ENCODE measurements at regions not wholly inside any gene's neighbourhood (a gene's known extent, or its start where the extent isn't known, plus 50 kb on each side); places are given as distances from the start of the nearest gene placed in this dataset.

- Histone ChIP-seq H3K4me3 (no peak overlapping the region), H3K27ac (no peak overlapping the region)
These were observed 510.2 kb upstream of the LCORL start for GRCh38 chr4:18531731-18532130.

- Histone ChIP-seq H3K4me3 (no peak overlapping the region), H3K27ac (no peak overlapping the region)
These were observed 507.9 kb upstream of the LCORL start for GRCh38 chr4:18529482-18529881.

GRCh38 chr4:18524667-18525066, 503.1 kb upstream of the LCORL start:
- H3K4me3 ChIP-seq, result no peak overlapping the region
- H3K27ac ChIP-seq, result no peak overlapping the region

GRCh38 chr4:18518098-18518497, 496.5 kb upstream of the LCORL start:
- Histone ChIP-seq H3K4me3 (no peak overlapping the region), H3K27ac (no peak overlapping the region)

- Histone ChIP-seq H3K4me3 (no peak overlapping the region), H3K27ac (no peak overlapping the region)
These were observed 492.3 kb upstream of the LCORL start for GRCh38 chr4:18513861-18514260.

GRCh38 chr4:18512718-18513117, 491.2 kb upstream of the LCORL start:
- H3K4me3 ChIP-seq, result no peak overlapping the region
- no peak overlapping the region for H3K27ac ChIP-seq

- no peak overlapping the region for H3K4me3 ChIP-seq
- H3K27ac ChIP-seq, result no peak overlapping the region
These were observed 490.2 kb upstream of the LCORL start for GRCh38 chr4:18511727-18512126.

- no peak overlapping the region for H3K27ac ChIP-seq
- H3K4me3 ChIP-seq, result no peak overlapping the region
These were observed 487.2 kb upstream of the LCORL start for GRCh38 chr4:18508786-18509185.

- Histone ChIP-seq H3K27ac (no peak overlapping the region), H3K4me3 (no peak overlapping the region)
These were observed 459.4 kb upstream of the LCORL start for GRCh38 chr4:18480928-18481327.

GRCh38 chr4:18480342-18480741, 458.8 kb upstream of the LCORL start:
- Histone ChIP-seq H3K4me3 (no peak overlapping the region), H3K27ac (no peak overlapping the region)

- Histone ChIP-seq H3K4me3 (no peak overlapping the region), H3K27ac (no peak overlapping the region)
These were observed 458.3 kb upstream of the LCORL start for GRCh38 chr4:18479825-18480224.

GRCh38 chr4:18463987-18464559, 442.5 kb upstream of the LCORL start:
- H3K4me3 ChIP-seq, result no peak overlapping the region
- no peak overlapping the region for H3K27ac ChIP-seq

GRCh38 chr4:18458465-18458864, 436.9 kb upstream of the LCORL start:
- no peak overlapping the region for H3K27ac ChIP-seq
- H3K4me3 ChIP-seq, result no peak overlapping the region

GRCh38 chr4:18454349-18454748, 432.8 kb upstream of the LCORL start:
- H3K4me3 ChIP-seq, result no peak overlapping the region
- no peak overlapping the region for H3K27ac ChIP-seq

GRCh38 chr4:18445110-18445509, 423.6 kb upstream of the LCORL start:
- Histone ChIP-seq H3K27ac (no peak overlapping the region), H3K4me3 (no peak overlapping the region)

- H3K27ac ChIP-seq, result no peak overlapping the region
- H3K4me3 ChIP-seq, result no peak overlapping the region
These were observed 422.7 kb upstream of the LCORL start for GRCh38 chr4:18444206-18444605.

GRCh38 chr4:18442957-18443356, 421.4 kb upstream of the LCORL start:
- Histone ChIP-seq H3K27ac (no peak overlapping the region), H3K4me3 (no peak overlapping the region)

- Histone ChIP-seq H3K27ac (no peak overlapping the region), H3K4me3 (no peak overlapping the region)
These were observed 420.1 kb upstream of the LCORL start for GRCh38 chr4:18441676-18442075.

GRCh38 chr4:18441203-18441590, 419.6 kb upstream of the LCORL start:
- Histone ChIP-seq H3K4me3 (no peak overlapping the region), H3K27ac (no peak overlapping the region)

GRCh38 chr4:18440527-18441202, 419.1 kb upstream of the LCORL start:
- no peak overlapping the region for H3K4me3 ChIP-seq

GRCh38 chr4:18439311-18439710, 417.8 kb upstream of the LCORL start:
- no peak overlapping the region for H3K27ac ChIP-seq

More at GRCh38 chr4:18440527-18441202, 419.1 kb upstream of the LCORL start:
- H3K27ac ChIP-seq, result no peak overlapping the region

GRCh38 chr4:18435781-18436180, 414.2 kb upstream of the LCORL start:
- Histone ChIP-seq H3K4me3 (no peak overlapping the region), H3K27ac (no peak overlapping the region)

More at GRCh38 chr4:18439311-18439710, 417.8 kb upstream of the LCORL start:
- H3K4me3 ChIP-seq, result no peak overlapping the region
